GM12865 (cell line): ENCODE measurements at regions not wholly inside any gene's neighbourhood (a gene's known extent, or its start where the extent isn't known, plus 50 kb on each side); places are given as distances from the start of the nearest gene placed in this dataset.

Source experiments
- DNase-seq: peaks from one replicate; pipeline ENCODE4 v3.0.0; 2010; ENCODE audit warnings: low read depth
- H3K4me3 ChIP-seq: 2 replicates; pipeline ENCODE4 v1.5.1; 2011; ENCODE audit warnings: mild to moderate bottlenecking, low read depth, low read length, control low read depth
- TF ChIP-seq, protein P1 (sequence below): IDR thresholded peaks from 2 replicates; pipeline ENCODE4 v1.5.1; 2011; ENCODE audit warnings: low read length, control low read depth, low read depth, inconsistent platforms; ENCODE audit not compliant: insufficient read depth; ENCODE audit errors: missing control alignments

DNA sequence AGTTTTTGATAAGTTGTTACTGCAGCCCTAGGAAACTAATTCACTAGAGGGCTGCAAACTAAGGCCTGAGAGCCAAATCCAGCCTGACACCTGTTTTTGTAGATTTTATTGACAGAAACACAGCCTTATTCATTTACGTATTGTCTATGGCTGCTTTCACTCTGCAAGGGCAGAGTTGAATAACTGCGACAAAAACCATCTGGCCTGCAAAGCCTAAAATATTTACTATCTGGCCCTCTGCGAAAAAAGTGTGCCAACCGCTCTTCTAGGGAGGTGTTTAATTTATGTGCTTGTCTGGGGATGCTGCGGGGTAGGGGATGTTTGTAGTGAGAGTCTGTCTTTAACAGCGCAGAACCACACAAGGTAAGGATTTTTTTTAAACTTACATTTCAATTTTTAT is 165.0 kb upstream of the RBFOX1 start:
- no peak for DNase-seq
- TF ChIP-seq, protein P1, sequence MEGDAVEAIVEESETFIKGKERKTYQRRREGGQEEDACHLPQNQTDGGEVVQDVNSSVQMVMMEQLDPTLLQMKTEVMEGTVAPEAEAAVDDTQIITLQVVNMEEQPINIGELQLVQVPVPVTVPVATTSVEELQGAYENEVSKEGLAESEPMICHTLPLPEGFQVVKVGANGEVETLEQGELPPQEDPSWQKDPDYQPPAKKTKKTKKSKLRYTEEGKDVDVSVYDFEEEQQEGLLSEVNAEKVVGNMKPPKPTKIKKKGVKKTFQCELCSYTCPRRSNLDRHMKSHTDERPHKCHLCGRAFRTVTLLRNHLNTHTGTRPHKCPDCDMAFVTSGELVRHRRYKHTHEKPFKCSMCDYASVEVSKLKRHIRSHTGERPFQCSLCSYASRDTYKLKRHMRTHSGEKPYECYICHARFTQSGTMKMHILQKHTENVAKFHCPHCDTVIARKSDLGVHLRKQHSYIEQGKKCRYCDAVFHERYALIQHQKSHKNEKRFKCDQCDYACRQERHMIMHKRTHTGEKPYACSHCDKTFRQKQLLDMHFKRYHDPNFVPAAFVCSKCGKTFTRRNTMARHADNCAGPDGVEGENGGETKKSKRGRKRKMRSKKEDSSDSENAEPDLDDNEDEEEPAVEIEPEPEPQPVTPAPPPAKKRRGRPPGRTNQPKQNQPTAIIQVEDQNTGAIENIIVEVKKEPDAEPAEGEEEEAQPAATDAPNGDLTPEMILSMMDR = no peak
- no peak overlapping the region for H3K4me3 ChIP-seq

- TF ChIP-seq, protein P1 = no peak
- no peak overlapping the region for H3K4me3 ChIP-seq
- DNase-seq = no peak
Observed at GRCh38 chr16:7161891-7162290, 170.8 kb upstream of the RBFOX1 start.

DNA sequence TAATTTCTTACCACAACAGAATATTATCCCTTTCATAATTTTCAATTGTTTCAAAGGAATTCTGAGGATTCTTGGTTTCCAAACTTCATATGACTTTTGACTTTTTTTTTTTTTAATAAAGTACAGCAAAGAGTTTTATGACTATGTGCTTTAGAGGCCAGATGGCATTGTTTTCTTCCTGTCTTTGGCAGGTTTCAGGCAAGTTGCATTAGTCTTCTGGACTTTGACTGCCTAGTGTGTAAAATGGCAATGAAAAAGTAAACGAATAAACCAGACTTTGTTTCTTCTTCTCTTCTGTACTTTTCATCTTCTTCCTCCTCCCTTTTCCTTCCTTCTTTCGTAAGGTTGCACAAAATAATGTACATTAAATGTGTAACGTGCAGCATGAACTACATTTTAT is 172.6 kb upstream of the RBFOX1 start:
- TF ChIP-seq, protein P1 = no peak
- no peak for DNase-seq
- no peak overlapping the region for H3K4me3 ChIP-seq

- H3K4me3 ChIP-seq = no peak overlapping the region
- TF ChIP-seq, protein P1 = no peak
- no peak for DNase-seq
Observed at GRCh38 chr16:7158481-7158880, 174.2 kb upstream of the RBFOX1 start.

DNA sequence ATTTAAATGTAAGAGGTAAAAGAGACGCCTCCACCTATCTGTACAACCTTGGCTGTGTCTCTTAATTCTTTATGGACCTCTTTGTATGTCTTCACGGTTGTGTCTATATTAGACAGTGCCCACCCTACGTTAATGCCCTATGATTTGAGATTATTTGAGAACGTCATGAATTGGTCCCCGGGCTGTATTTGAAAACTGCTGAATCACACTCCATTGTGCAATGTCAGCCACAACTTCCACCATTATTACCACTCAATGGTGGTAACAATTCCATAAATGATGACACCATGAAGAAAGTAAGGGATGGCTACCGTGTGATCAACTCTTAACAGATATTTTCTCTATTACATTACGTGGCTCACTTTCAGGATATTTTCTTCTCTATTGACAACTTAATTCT is 182.4 kb upstream of the RBFOX1 start:
- no peak overlapping the region for H3K4me3 ChIP-seq
- no peak for DNase-seq
- TF ChIP-seq, protein P1 = no peak

DNA sequence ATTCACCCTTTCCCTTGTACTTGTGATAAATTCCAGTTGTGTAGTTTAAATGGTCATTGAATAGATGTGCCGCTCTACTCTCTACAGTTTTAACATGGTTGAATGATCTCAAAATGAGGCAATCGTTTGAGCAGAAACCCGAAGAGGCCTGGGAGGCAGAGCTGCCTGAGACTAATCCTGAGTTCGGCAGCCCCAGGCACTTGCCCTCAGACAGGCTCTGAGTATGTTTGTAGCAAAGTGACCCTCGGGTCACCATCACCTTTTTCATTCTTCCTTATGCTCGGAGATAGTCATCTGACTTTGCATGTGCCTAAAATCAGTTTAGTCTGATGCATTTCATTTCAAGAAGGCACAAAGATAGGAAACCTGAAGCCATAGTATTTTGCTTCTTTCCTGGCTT is 184.0 kb upstream of the RBFOX1 start:
- TF ChIP-seq, protein P1 = no peak
- no peak overlapping the region for H3K4me3 ChIP-seq
- no peak for DNase-seq

DNA sequence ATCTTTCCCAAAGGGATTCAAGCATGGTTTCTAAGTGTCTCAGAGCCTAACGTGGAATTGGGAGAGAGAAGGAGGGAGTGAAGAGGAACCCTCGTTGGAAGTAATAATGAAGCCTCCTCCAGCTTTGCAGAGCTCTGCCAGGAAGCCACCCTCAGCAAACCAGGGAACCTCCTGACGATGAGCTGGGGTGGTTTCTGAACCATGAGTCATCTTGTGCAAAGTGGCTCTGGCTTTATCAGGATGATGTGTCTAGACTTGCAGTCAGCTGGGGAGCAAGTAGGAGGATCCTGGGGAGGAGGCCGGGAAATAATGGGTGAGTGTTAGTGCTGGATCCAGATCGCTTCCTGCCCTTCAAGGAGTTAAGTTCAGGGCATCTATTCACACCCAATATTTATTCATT is 191.7 kb upstream of the RBFOX1 start:
- TF ChIP-seq, protein P1 = no peak
- no peak overlapping the region for H3K4me3 ChIP-seq
- no peak for DNase-seq
